ENCODE measurements at regions not wholly inside any gene's neighbourhood (a gene's known extent, or its start where the extent isn't known, plus 50 kb on each side); places are given as distances from the start of the nearest gene placed in this dataset.

DNA sequence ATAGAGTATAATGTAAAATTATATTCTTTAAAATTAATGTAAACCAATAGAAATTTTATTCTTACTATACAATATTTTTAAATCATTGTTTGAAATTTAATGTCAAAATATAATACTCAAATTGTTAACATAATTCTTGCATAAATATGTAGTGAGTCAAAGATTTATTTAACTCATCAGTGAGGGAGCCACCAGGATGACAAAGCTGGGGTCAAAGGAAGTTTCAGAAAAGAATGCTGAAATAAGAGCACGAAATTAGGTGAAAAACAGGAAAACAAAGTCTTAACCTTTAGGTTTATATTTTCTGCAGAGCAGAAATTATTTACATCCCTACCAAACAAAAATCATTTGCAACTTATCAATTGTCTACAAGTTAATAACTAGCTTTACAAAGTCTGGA, 74.1 kb downstream of the DIPK2A start:
- Histone ChIP-seq H3K27ac (ENCODE audit: control insufficient read depth, insufficient read depth, low read length) (no peak overlapping the region), H3K4me2 (ENCODE audit: control insufficient read depth, extremely low read depth, insufficient read depth, low read depth, low read length) (no peak overlapping the region), H3K79me2 (ENCODE audit: control insufficient read depth, insufficient read depth, low read length) (no peaks in the 10 kb centered on the region), H4K20me1 (ENCODE audit: control insufficient read depth, extremely low read depth, insufficient read depth, low read length) (no peaks in the 10 kb centered on the region), H3K9ac (ENCODE audit: control insufficient read depth, extremely low read depth, insufficient read depth, low read length) (no peak overlapping the region), H3K9me3 (ENCODE audit: control insufficient read depth, low read depth, low read length) (no peaks in the 10 kb centered on the region), H3K4me3 (ENCODE audit: control insufficient read depth in 2 of 3, extremely low read depth in 1 of 3, insufficient read depth in 2 of 3, low read depth in 1 of 3, low read length in 3 of 3) (no peak overlapping the region), H3K36me3 (ENCODE audit: control insufficient read depth in 2 of 2, extremely low read depth in 1 of 2, insufficient read depth in 2 of 2, low read length in 2 of 2) (no peaks in the 10 kb centered on the region), H3K27me3 (ENCODE audit: control insufficient read depth, extremely low read depth, insufficient read depth, low read length) (no peaks in the 10 kb centered on the region), H2AFZ (ENCODE audit: control insufficient read depth, low read length) (no peak overlapping the region), H3K4me1 (ENCODE audit: control insufficient read depth, extremely low read depth, insufficient read depth, low read length) (no peaks in the 10 kb centered on the region), H3K9me1 (ENCODE audit: control insufficient read depth, extremely low read depth, insufficient read depth, low read length) (no peaks in the 10 kb centered on the region)
- dilution Hi-C loops (cut with MboI; ENCODE audit: extremely low pct_ligation_motif_present, low sequenced_read_pairs): no loop called here
- DNase-seq (ENCODE audit: low read depth, low spot score) (no peak), FAIRE-seq (no peak)
- TF ChIP-seq EZH2 (IDR thresholded peaks at IDR 0.05; ENCODE audit: low read length): no peak
- TF ChIP-seq, protein P1, sequence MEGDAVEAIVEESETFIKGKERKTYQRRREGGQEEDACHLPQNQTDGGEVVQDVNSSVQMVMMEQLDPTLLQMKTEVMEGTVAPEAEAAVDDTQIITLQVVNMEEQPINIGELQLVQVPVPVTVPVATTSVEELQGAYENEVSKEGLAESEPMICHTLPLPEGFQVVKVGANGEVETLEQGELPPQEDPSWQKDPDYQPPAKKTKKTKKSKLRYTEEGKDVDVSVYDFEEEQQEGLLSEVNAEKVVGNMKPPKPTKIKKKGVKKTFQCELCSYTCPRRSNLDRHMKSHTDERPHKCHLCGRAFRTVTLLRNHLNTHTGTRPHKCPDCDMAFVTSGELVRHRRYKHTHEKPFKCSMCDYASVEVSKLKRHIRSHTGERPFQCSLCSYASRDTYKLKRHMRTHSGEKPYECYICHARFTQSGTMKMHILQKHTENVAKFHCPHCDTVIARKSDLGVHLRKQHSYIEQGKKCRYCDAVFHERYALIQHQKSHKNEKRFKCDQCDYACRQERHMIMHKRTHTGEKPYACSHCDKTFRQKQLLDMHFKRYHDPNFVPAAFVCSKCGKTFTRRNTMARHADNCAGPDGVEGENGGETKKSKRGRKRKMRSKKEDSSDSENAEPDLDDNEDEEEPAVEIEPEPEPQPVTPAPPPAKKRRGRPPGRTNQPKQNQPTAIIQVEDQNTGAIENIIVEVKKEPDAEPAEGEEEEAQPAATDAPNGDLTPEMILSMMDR (optimal IDR thresholded peaks at IDR 0.05 in 1 of 3, IDR thresholded peaks at IDR 0.05 in 1 of 3, conservative IDR thresholded peaks at IDR 0.05 in 1 of 3; ENCODE audit: extremely low read depth in 1 of 3, insufficient read depth in 2 of 3, low read length in 3 of 3): no peak

DNA sequence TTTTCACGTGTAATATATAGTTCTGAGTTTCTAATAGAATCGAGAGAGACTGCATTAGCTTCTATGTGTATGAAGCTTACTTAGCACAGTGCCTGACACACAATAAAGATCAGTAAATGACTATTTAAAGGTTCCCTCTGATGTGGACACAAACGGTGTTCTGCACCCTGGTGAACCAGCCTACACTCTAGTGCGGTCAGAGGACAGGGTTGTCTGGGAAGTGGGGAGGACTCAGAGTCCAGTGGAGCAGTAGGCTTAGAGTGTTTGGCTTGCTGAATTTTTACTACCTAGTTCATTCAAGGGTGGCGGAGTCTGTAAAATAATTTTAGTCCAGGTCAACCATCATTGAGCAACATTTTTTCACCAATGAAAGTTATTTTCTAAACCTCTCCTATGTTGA, 77.8 kb downstream of the DIPK2A start:
- no peaks in the 10 kb centered on the region for H3K9me3 ChIP-seq (ENCODE audit: control insufficient read depth, low read depth, low read length)
- no peak for FAIRE-seq
- dilution Hi-C loops (cut with MboI; ENCODE audit: extremely low pct_ligation_motif_present, low sequenced_read_pairs): no loop called here

More for the DNA sequence above, 77.8 kb downstream of the DIPK2A start:
- no peak for DNase-seq (ENCODE audit: low read depth, low spot score)
- no peak overlapping the region for H3K4me3 ChIP-seq (ENCODE audit: control insufficient read depth in 2 of 3, extremely low read depth in 1 of 3, insufficient read depth in 2 of 3, low read depth in 1 of 3, low read length in 3 of 3)
- TF ChIP-seq, protein P1 (optimal IDR thresholded peaks at IDR 0.05 in 1 of 3, IDR thresholded peaks at IDR 0.05 in 1 of 3, conservative IDR thresholded peaks at IDR 0.05 in 1 of 3; ENCODE audit: extremely low read depth in 1 of 3, insufficient read depth in 2 of 3, low read length in 3 of 3): no peak
- no peak for TF ChIP-seq EZH2 (IDR thresholded peaks at IDR 0.05; ENCODE audit: low read length)
- no peak overlapping the region for H3K4me2 ChIP-seq (ENCODE audit: control insufficient read depth, extremely low read depth, insufficient read depth, low read depth, low read length)
- H3K9me1 ChIP-seq (ENCODE audit: control insufficient read depth, extremely low read depth, insufficient read depth, low read length): no peaks in the 10 kb centered on the region
- no peak overlapping the region for H3K27ac ChIP-seq (ENCODE audit: control insufficient read depth, insufficient read depth, low read length)
- no peak overlapping the region for H3K9ac ChIP-seq (ENCODE audit: control insufficient read depth, extremely low read depth, insufficient read depth, low read length)
- no peaks in the 10 kb centered on the region for H3K79me2 ChIP-seq (ENCODE audit: control insufficient read depth, insufficient read depth, low read length)
- no peaks in the 10 kb centered on the region for H3K36me3 ChIP-seq (ENCODE audit: control insufficient read depth in 2 of 2, extremely low read depth in 1 of 2, insufficient read depth in 2 of 2, low read length in 2 of 2)
- H3K4me1 ChIP-seq (ENCODE audit: control insufficient read depth, extremely low read depth, insufficient read depth, low read length): peaks cover 7% of the 10 kb centered on the region
- no peaks in the 10 kb centered on the region for H3K27me3 ChIP-seq (ENCODE audit: control insufficient read depth, extremely low read depth, insufficient read depth, low read length)
- H4K20me1 ChIP-seq (ENCODE audit: control insufficient read depth, extremely low read depth, insufficient read depth, low read length): no peaks in the 10 kb centered on the region
- H2AFZ ChIP-seq (ENCODE audit: control insufficient read depth, low read length): no peak overlapping the region
